H1 (cell line): ENCODE measurements at regions not wholly inside any gene's neighbourhood (a gene's known extent, or its start where the extent isn't known, plus 50 kb on each side); places are given as distances from the start of the nearest gene placed in this dataset.

ENCODE experiments used
- CTCF ChIP-seq, 3 experiments: IDR thresholded peaks; 1 replicate in 2 of 3; 2 replicates in 1 of 3; pipeline versions ENCODE4 v1.5.1 to v1.6.1; 2011; ENCODE audit warnings: low read length in 3 of 3, mild to moderate bottlenecking in 3 of 3, inconsistent platforms in 2 of 3, low read depth in 1 of 3, moderate library complexity in 1 of 3; ENCODE audit not compliant: insufficient read depth in 1 of 3; ENCODE audit errors: control extremely low read depth in 1 of 3
- E2F6 ChIP-seq: IDR thresholded peaks from 2 replicates; pipeline ENCODE4 v1.6.1; 2012; ENCODE audit warnings: inconsistent platforms
- FOSL1 ChIP-seq: IDR thresholded peaks from 2 replicates; pipeline ENCODE4 v1.6.1; 2011; ENCODE audit warnings: mild to moderate bottlenecking, low read depth, low read length, moderate library complexity; ENCODE audit not compliant: insufficient read depth
- HDAC2 ChIP-seq, 2 experiments: fragments of 300-600 bp in 1 of 2; sonication (generic) in 1 of 2; IDR thresholded peaks; 2 replicates each; pipeline ENCODE4 v1.6.1; 2011 to 2012; ENCODE audit warnings: low read depth in 2 of 2, low read length in 2 of 2, mild to moderate bottlenecking in 2 of 2, moderate library complexity in 2 of 2, borderline replicate concordance in 1 of 2, inconsistent platforms in 1 of 2
- SP4 ChIP-seq: IDR thresholded peaks from 2 replicates; pipeline ENCODE4 v1.6.1; 2012; ENCODE audit warnings: low read length, inconsistent platforms
- SUZ12 ChIP-seq: fragments of 200-600 bp; sonication (generic); IDR thresholded peaks from 2 replicates; pipeline ENCODE4 v1.6.1; 2012; ENCODE audit warnings: mild to moderate bottlenecking, inconsistent platforms, low read length, moderate library complexity, mixed read lengths
- TBP ChIP-seq: IDR thresholded peaks from 2 replicates; pipeline ENCODE4 v1.6.1; 2011; ENCODE audit warnings: low read depth, low read length, improper control_type of control experiment
- ZNF274 ChIP-seq: IDR thresholded peaks from 2 replicates; pipeline ENCODE4 v1.7.0; 2012; ENCODE audit warnings: low read length, borderline replicate concordance; ENCODE audit errors: extremely low read depth

- no peak for TF ChIP-seq CTCF (IDR thresholded peaks at IDR 0.05; ENCODE audit: control extremely low read depth in 1 of 3, insufficient read depth in 1 of 3, low read depth in 1 of 3, low read length in 3 of 3)
- TF ChIP-seq ZNF274, result no peak
- TF ChIP-seq FOSL1, result no peak
- TF ChIP-seq HDAC2 (IDR thresholded peaks at IDR 0.05; ENCODE audit: borderline replicate concordance in 1 of 2, low read depth in 2 of 2, low read length in 2 of 2), result no peak
- TF ChIP-seq TBP, result no peak
- no peak for TF ChIP-seq E2F6
- no peak for TF ChIP-seq SP4
- no peak for TF ChIP-seq SUZ12
These were observed 193.7 kb downstream of the INO80D start (continued) for GRCh38 chr2:205892251-205892655.
